ENCODE measurements at regions not wholly inside any gene's neighbourhood (a gene's known extent, or its start where the extent isn't known, plus 50 kb on each side); places are given as distances from the start of the nearest gene placed in this dataset.

- Mint-ChIP-seq H3K27ac (ENCODE audit: unreplicated experiment) (no peak overlapping the region), H3K4me3 (ENCODE audit: unreplicated experiment) (no peak overlapping the region), H3K4me1 (ENCODE audit: unreplicated experiment) (peaks cover 5% of the 10 kb centered on the region), H3K27me3 (ENCODE audit: unreplicated experiment) (no peaks in the 10 kb centered on the region), H3K36me3 (ENCODE audit: low read depth, unreplicated experiment) (no peaks in the 10 kb centered on the region), H3K9me3 (ENCODE audit: unreplicated experiment) (no peaks in the 10 kb centered on the region)
- TF ChIP-seq CTCF (IDR thresholded peaks at IDR 0.05; ENCODE audit: unreplicated experiment) = no peak
- no peak for DNase-seq (ENCODE audit: low spot score)
These were observed 92.8 kb upstream of the DRD2 start for GRCh38 chr11:113567867-113568544.

- Mint-ChIP-seq H3K4me1 (ENCODE audit: unreplicated experiment) (peaks cover 5% of the 10 kb centered on the region), H3K27ac (ENCODE audit: unreplicated experiment) (no peak overlapping the region), H3K4me3 (ENCODE audit: unreplicated experiment) (no peak overlapping the region), H3K9me3 (ENCODE audit: unreplicated experiment) (no peaks in the 10 kb centered on the region), H3K36me3 (ENCODE audit: low read depth, unreplicated experiment) (no peaks in the 10 kb centered on the region), H3K27me3 (ENCODE audit: unreplicated experiment) (no peaks in the 10 kb centered on the region)
- DNase-seq (ENCODE audit: low spot score) = no peak
- TF ChIP-seq CTCF (IDR thresholded peaks at IDR 0.05; ENCODE audit: unreplicated experiment) = no peak
These were observed 91.9 kb upstream of the DRD2 start for GRCh38 chr11:113567097-113567496.

GRCh38 chr11:113564527-113565130 is 89.4 kb upstream of the DRD2 start:
- Mint-ChIP-seq H3K27me3 (ENCODE audit: unreplicated experiment) (no peaks in the 10 kb centered on the region), H3K4me1 (ENCODE audit: unreplicated experiment) (no peaks in the 10 kb centered on the region), H3K4me3 (ENCODE audit: unreplicated experiment) (no peak overlapping the region), H3K9me3 (ENCODE audit: unreplicated experiment) (no peaks in the 10 kb centered on the region), H3K36me3 (ENCODE audit: low read depth, unreplicated experiment) (no peaks in the 10 kb centered on the region), H3K27ac (ENCODE audit: unreplicated experiment) (no peak overlapping the region)
- no peak for DNase-seq (ENCODE audit: low spot score)
- no peak for TF ChIP-seq CTCF (IDR thresholded peaks at IDR 0.05; ENCODE audit: unreplicated experiment)

- H3K4me1 Mint-ChIP-seq (ENCODE audit: unreplicated experiment) = no peaks in the 10 kb centered on the region
- no peak overlapping the region for H3K4me3 Mint-ChIP-seq (ENCODE audit: unreplicated experiment)
- no peak for TF ChIP-seq CTCF (IDR thresholded peaks at IDR 0.05; ENCODE audit: unreplicated experiment)
- no peaks in the 10 kb centered on the region for H3K9me3 Mint-ChIP-seq (ENCODE audit: unreplicated experiment)
- H3K27ac Mint-ChIP-seq (ENCODE audit: unreplicated experiment) = no peak overlapping the region
- peaks cover 2% of the 10 kb centered on the region for H3K27me3 Mint-ChIP-seq (ENCODE audit: unreplicated experiment)
- no peak for DNase-seq (ENCODE audit: low spot score)
- H3K36me3 Mint-ChIP-seq (ENCODE audit: low read depth, unreplicated experiment) = no peaks in the 10 kb centered on the region
These were observed 88.7 kb upstream of the DRD2 start for GRCh38 chr11:113563766-113564526.
